SH-SY5Y (cell line): ENCODE measurements at regions not wholly inside any gene's neighbourhood (a gene's known extent, or its start where the extent isn't known, plus 50 kb on each side); places are given as distances from the start of the nearest gene placed in this dataset.

Source experiments
- GATA2 ChIP-seq: IDR thresholded peaks from 2 replicates; pipeline ENCODE4 v1.6.1; 2011; ENCODE audit warnings: mild to moderate bottlenecking, low read depth, low read length
- GATA3 ChIP-seq: IDR thresholded peaks from 2 replicates; pipeline ENCODE4 v1.6.1; 2011; ENCODE audit warnings: low read depth, mild to moderate bottlenecking, low read length, moderate library complexity

DNA sequence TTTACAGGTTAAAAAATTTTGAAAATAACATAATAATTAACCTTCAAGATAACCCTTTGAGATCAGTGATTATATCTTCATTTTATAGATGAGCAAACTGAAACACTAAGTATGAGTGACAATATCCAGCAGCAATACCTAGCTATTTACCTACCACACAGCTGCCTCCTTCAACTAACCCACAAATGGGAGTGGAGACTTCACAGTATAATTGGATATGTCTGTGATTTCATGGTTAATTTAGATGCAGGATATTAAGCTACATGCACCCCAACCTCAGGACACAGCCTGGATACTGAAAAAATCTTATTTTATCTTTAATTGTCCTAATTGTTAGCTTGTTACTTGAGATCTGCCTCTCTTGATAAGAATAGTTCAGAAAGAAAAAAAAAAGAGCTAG is 297.2 kb upstream of the ANO5 start:
- TF ChIP-seq GATA3 (no peak), GATA2 (no peak)
